Occipital lobe (tissue), 1 donor: ENCODE measurements at regions not wholly inside any gene's neighbourhood (a gene's known extent, or its start where the extent isn't known, plus 50 kb on each side); places are given as distances from the start of the nearest gene placed in this dataset.
"Not testable (repeated sequence)": the region's sequence is repeated elsewhere in the genome, so short reads cannot be mapped to it uniquely, and the experiment has no call there.

ENCODE experiments used
- DNase-seq: peaks from one replicate; lab custom pipeline; 2025; lab: John Stamatoyannopoulos, UW

DNA sequence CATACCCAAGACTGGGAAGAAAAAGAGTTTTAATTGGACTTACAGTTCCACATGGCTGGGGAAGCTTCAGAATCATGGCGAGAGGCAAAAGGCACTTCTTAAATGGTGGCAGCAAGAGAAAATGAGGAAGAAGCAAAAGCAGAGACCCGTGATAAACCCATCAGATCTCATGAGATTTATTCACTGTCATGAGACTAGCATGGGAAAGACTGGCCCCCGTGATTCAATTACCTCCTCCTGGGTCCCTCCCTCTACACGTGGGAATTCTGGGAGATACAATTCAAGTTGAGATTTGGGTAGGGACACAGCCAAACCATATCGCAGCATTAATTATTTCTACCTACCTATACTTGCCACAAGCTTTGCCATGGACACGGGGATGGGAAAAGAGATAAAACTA is 483.5 kb upstream of the KLF6 start:
- DNase-seq: not testable (repeated sequence)

DNA sequence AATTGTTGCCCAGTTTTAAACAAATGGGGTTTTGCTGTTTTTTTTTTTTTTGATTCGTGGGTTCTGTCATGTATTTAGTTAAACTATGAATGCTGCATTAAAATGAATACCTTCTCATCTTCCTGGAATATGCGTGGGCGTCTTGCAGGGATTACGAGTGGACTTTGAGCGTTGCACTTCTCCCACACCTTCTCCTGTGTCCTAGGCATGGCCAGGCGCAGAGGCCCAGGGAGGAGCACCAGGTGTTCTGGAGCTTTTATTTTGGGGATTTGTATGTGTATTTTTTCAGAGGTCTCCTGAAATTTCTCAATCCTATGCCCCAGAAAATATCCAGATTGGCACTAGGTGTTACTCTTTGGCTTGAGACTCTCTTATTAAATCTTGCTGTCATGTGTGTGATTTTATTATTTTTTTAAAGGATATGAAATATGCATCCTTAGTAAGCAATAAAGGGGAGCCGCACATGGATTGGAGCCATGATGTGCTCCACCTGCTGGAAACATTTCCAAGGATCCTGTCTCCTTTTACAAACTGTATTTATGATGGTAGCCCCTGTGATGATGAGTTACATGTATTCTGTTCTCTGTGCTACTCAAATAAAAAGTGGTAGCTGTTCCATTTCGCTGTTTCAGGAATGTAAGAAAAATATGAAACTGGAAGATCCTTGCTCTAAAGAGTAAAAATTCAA is 482.2 kb upstream of the KLF6 start:
- DNase-seq: no peak

DNA sequence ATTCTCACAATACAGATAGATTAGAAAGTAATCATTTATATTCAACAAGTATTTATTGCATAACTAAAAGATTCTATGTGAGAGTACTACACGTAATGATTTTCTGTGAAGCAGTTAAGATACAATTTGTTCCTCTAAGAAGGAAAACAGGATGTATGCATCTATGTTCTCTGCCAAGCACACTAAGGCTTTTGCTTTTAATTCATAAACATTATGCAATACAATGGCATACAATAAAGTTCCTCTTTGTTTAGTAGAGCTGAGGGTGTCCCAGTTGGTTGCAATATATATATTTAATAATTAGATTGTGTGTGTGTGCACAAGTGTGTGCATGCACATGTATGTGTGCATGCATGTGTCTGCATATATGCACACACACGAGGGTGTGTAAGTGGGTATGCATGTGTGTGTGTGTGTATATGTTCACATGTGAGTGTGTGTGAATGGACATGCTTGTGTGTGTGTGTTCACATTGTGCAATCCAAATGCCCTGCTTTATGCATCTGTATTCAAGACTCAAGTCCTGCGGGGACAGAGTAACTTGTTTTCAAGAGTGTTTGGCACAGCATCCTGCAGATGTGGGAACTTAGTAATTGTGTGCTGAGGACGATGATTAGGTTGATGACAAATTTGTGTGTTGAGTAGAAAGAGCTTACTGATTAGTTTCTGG is 481.5 kb upstream of the KLF6 start:
- no peak for DNase-seq

DNA sequence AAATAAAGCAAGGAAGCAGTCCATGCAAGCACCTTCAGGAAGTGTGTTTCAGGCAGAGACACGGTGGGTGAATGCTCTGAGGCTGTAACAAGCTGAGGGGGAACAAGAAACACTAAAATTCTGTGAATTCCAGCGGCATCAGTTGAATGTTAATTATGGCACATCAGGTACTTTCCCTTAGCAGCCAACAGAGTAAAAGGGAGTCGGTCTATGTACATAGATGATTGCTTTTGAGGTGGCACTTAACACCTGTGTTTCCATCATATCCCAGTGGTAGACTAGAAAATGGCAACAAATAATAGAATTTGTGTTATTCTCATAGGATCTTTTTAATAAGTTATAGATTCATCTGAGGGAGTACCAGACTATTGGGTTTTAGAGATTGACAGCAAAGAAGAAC is 481.0 kb upstream of the KLF6 start:
- no peak for DNase-seq

DNA sequence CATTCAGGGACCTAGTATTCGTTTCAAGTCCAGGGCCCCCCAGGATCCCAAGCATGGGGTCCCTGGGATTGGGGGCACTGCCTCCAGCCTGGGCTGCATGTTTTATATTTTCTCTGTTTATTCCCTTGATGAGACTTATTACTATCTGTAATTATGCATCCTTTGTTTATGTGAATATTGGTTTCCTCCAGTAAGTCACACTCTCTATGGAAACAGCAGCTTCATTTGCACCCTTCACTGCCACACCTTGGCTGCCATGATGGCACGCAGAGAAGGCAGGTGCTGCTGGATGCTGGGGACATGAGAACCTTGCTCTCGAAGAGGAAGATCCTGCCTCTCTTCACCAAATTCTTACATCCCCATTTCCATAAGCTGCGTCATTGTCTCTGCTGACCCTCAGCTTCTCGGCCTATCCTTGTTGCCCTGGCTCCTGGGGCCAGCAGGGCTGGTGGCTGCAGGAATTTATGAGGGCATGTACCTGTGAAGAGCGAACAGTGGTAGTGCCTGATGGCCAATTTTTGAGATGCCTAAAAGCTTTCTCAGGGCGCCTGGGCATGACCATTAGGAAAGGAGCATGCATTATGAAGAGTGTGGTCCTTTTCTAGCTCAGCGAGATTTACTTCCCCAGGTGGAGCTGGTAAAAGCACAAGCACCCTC is 479.3 kb upstream of the KLF6 start:
- no peak for DNase-seq

DNA sequence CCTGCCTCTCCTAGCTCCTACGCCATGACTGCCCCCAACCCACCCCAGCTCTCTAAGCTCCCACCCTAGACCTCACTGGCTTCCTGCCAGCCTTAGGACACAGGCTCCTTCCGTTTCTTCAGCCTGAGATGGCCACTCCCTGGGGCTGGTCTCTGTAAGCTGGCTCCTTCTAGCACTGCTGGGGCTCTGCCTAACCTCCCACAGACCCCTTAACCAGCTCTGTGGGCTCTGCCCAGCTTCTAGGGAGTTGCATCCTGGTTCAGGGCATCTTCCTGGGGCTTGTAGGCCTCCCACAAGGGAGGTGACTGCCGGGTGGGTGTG is 478.6 kb upstream of the KLF6 start:
- DNase-seq: no peak

DNA sequence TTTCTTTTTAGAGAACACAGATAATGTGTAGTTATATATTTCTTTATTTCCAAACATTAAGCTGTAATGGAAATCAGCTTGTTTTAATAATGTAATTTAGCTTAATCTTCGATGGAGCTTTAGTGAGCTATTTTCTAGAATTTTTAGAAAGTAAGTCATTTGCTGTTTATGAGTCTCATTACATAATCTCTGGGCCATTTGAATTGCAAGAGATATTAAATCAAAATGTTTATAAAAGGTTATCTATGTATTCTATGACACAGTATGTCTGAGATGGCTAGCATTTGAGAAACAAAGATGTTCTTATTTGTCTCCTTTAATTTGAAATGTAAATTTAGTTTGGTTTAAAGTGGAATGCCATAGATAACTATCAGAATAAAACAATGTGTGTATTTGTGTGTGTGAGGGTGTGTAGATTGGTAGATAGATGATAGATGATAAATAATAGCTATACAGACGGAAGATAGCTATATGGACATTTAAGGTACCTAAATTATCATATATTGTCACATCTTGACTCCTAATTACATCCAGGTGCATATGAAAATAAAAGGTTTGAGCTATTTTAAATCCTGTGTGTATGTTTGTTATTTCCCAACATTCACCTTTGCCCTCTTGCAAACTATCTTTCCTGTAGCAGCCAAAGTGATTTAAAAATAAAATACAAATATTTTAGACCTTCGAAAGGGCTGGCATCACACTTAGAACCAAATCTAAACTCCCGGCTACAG is 478.0 kb upstream of the KLF6 start:
- DNase-seq: no peak

DNA sequence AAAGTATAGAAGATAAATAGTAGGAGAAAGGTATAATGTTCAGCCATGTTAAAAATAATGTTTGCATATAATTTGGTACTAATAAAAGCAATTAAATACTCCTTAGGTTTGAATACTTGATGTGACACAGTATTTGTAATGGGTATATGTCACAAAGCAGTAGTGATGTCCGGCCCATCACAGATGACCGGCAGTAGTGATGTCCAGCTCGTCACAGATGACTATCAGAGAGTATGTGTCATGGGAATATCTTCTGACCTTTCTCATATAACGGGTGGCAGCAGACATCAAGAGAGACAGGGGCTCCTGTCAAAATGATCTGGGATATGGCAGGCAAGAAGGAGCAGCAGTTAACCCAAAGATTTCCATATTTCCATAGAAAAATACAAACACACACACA is 477.4 kb upstream of the KLF6 start:
- no peak for DNase-seq

DNA sequence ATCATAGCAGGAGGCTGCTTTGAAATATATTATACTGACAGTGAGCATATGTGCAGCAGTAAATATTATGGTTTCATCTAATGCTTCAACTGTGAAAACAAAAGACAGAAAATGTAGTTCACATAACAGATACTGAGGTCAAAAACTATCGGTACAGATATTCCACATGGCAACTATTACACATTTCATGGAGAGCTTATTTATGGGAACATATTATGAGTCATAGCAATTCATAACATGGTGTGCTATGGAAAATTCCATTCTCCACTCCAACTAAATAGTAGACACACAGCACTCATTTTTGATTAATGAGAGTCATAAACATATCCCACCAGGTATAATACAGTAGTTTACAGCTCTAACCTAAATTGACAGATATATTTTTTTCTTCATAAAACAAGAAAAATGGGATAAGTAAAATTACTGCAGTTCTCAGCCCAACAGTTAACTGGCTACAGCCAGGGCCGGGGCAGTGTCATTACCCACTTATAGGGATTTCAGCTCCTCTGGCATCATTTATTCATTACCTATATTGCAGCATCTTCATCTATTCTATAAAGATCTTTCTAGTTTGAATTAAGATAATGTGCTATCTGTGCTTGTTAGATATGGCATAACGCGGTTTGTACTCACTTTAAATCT is 475.6 kb upstream of the KLF6 start:
- DNase-seq: no peak

DNA sequence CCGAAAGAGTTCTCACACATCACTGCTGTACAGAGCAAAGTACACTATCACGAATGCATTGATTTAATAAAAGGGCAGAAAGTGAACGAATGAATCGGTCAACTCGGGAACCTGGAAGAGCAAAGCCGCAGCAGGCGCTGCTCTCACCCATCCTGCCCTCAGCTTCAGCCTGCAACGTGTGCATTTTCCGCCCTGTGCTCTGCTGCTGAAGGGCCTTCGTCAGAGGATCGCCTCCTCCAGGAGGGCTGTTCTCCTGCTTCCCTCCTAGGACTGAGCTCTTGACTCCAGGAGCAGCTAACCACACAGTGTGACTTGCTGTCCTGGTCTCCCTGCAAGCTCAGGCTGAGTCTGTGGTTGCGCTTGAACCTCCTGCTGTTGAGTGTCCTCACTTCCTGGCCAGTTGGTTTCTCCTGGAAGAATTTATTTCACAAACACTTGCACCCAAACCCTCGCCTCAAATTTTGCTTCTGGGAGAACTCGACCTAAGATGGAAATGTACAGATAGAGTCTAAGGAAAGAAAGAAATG is 473.0 kb upstream of the KLF6 start:
- DNase-seq: no peak

DNA sequence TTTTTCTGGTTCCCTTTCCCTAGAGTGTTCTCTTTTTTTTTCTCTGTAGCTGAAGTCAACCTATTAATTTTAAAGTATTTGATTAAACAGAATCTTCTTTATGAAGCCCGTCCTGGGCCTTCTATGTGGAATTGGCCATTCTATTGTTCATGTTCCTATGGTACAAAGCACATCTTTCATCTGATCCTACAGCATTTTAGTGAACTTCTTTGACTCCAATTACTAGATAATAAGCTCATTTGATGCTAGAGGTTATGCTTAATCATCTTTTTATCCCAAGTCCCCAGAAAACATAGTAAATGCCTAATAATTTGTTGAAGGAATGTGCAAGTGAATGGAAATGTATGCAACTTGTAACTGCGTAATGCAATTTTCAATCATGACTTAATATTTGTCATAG is 472.0 kb upstream of the KLF6 start:
- no peak for DNase-seq

DNA sequence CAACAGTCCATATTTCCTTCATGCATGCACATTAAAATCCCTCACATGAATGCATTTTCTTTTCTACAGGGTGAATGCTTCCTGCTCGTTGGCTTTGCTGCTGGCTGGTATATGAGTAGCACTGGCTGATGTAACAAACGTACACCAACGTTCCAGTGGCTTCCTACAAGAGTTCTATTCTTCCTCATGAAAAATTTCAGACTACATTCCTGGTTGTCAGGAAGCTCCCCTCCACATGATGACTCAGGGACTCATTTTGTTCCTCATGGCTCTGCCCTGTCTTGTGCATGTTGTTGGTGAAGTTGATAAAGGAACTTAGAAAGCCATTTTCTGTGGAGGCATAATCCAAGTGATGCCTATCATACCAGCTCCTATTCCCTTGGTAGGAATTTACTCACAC is 470.7 kb upstream of the KLF6 start:
- DNase-seq: no peak

DNA sequence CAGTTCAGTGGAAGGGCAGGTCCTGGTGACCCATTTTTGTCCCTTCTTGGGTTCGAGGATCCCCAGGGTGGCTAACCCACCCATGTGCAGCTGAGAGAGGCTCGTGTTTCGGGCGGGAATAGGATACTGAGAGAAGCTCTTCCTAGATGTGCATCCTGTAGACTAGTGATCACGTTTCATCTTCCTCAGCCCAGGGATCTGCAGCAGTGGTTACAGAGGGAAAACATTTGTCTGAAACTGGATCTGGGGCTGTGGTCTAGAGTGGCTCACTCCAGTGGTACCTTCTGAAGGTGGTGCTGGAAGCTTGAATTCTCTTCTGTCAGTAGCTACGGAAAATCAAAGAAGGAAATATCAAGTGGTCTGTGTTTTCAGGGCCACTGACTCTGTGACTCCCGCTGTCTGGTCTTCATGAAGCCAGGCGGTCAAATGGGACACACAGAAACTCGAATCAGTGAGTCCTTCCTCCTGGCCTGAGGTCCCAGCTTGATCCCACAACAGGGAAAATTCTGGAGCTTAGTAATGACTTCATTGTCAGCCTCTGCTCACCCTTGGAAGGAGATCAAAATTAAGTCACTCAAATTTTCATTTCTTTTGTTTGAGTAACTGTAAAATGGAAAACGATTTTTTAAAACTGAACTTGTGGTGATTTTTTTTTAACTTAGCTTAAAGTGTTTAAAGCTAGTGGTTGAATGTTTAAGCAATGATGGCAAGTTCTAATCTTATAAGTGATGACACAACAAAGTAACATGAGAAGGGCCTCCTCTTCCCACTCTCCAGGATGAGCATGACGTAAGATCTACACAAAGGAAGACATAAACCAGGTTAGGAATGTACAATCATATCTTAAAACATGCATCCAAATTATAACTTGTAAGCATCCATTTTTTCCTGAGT is 469.3 kb upstream of the KLF6 start:
- DNase-seq: no peak

DNA sequence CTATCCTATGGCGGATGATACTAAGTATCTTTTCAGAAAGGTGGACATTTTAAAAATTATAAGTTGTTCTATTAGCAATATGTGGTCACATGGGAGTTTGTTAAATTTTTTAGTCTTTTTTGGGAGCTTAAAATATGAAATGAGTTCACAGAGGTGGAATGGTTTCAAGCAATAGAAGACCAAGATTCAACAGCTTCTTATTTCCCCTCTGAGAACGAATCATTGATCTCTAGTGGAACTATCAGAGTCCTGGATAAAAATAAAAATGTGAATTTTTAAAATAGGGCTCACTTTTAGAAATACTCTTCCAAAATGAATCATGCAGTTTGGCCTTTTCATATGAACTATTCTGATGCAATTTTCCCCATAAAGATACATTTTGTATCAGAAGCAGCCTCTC is 467.7 kb upstream of the KLF6 start:
- no peak for DNase-seq

DNA sequence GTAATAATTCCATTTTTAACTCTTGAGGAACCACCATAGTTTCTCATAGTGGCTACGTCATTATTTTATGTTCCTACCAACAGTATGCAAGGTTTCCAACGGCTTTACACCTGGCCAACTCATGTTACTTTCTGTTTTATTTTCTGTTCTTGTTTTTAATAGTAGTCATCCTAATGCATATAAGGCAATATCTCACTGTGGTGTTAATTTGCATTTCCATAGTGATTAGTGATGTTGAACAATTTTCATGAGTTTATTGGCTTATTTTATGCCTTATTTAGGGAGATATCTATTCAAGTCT is 465.5 kb upstream of the KLF6 start:
- no peak for DNase-seq

DNA sequence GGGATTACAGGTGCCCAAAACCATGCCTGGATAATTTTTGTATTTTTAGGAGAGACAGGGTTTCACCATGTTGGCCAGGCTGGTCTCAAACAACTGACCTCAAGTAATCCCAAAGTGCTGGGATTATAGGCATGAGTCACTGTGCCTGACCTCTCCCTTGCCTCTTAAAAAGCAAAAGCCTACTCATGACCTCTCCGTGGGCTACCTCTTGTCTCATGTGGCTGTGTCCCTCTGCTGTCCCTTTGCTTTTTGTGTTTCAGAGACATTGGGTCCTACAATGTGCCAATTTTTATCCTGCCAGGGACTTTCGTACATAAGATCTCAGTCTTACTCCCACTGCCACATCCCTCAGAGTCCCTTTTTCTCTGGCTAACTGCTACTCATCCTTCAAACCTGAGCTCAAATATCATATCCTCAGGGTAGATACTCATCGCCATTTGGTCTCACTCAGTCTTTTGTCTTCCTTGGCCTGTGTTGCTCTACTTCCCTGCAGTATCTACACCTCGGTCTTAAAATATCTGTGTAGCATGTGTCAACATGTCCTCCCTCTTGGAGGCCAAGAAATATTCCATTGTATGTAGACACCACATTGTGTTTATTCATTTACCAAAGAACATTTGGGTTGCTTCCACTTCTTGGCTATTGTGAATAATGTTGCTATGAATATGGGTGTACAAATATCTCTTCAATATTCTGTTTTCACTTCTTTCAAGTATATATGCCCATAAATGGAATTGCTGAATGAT is 465.0 kb upstream of the KLF6 start:
- DNase-seq: no peak

DNA sequence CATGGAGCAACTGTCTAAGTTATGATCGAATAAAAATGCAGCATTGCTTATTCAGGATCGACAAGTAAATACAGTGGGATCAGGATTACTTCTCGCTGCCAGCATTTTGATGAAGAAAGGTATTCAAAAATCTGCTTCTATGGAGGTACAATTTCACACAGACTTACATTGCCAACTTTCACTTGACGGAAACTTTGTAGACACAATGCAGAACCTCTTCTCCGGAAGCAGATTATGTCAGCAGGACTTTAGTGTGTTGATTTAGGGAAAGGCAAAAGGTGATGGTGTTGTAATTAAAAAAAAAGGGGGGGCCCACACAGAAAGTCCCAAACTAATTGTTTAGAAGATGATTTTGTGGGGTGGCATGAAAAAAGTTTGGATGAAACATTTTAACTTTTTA is 462.4 kb upstream of the KLF6 start:
- DNase-seq: no peak

DNA sequence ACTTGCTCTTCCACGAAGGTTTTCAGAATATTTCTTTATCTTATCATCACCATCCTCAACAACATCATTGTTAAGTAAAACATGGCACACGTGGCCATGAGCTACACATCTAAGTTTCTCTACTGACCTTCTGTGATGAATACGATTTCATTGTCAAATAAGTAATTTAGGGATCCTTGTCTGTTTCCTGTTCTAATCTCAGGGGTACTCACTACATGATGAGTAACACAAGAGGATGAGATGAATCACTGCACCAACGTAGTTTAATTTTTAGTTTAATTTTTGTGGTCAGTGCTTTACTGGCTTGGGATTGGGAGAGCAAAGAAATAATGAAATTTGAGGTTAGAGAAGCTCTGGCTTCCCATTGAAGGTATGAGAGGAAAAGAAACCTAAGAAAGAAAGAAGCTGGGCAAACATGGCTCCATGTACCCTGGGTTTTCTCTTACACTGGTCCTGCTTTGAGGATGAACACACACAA is 461.9 kb upstream of the KLF6 start:
- DNase-seq: no peak

DNA sequence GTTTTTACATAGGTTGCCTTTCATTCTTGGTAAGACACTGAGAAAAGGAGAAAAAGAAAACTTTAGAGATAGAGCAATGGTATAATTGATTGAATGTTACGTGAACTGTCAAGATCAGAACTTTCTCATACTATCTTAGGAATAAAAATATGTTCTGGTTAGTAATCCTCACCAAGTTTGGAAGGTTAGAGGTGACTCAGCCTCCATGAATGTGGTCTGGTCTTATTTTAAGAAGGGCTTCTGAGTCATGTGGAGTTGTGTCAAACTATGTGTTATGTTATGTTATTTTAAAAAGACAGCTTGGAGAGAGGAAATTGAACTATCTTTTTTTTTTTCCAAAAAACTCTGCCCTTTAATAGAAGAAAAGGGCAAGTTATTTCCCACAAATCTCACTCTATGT is 458.6 kb upstream of the KLF6 start:
- no peak for DNase-seq

DNA sequence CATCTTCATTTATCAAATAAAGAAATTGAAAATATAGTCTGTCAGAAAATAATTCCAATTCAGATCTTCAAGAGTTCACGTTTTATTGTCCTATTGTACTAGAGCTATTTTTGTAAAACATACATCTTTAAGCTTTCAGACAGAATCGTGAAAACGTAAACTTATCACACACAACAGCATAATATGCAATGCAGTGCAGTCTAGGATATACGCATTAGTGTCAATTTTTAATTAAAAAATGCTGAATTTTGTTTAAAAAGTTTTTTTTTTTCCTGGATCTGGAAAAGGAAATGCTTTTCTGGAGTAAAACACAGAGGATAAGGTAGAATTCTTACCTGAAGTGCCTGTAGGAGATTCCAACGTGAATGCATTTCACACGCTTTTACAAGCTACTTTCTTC is 458.2 kb upstream of the KLF6 start:
- DNase-seq: no peak
